ENCODE measurements at regions not wholly inside any gene's neighbourhood (a gene's known extent, or its start where the extent isn't known, plus 50 kb on each side); places are given as distances from the start of the nearest gene placed in this dataset.

DNA sequence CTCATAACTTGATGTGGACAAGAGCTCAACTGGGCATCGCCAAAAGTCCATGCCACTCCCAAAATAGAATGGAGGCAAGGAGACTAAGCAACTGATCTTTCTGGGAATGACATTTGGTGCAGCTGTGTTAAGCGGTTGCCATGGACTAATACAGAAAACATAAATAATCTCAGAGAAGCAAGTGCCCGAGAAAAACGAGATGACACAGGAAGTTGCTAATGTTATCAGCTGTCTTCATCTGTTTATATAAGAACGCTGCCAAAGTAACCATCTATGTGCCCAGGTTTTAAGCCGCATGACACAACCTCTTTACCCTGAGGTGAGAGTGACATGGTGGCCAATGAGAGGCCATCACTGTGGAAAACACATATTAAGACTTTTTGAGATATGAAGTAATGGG is 54.9 kb upstream of the SACS start:
- intact Hi-C loops (cut with micrococcal nuclease): no loop called here

DNA sequence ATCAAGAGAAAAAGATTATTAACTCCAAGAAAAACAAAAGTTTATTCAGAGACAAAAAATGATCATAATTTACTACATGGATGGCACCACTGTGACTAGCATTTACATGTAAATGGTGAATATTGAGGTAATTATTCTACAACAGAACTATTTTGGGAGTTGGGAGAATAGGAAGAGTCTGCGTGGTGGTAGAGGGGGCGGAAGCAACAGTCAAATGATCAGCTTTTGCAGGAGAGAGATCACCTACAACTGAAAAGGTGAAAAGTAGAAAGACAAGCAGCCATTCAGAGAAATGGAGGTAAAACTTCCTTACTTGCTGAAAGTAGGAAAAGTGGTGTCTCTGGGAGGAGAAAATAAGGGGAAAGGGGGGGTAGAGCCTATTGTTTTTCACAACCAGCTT is 62.8 kb upstream of the SACS start:
- intact Hi-C loops (cut with micrococcal nuclease): no loop called here

DNA sequence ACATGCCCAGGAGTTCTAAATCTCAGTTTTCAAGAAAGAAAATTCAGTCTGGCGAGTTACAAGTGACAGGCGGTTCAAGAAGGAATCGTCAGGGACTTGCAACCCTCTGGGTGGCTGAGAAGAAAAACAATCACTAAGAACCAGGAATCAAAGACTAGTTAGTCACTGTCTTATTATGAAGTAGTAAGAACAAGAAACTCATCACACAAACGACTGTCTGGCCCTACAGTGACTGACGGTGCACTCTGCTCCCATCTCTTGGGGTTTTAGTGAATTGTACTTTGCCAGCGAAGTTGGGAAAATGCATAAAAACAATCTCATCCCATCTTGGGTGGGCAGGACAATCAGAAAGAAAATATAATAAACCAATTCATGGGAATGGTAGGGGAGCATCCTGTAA is 63.7 kb upstream of the SACS start:
- intact Hi-C loops (cut with micrococcal nuclease): no loop called here

DNA sequence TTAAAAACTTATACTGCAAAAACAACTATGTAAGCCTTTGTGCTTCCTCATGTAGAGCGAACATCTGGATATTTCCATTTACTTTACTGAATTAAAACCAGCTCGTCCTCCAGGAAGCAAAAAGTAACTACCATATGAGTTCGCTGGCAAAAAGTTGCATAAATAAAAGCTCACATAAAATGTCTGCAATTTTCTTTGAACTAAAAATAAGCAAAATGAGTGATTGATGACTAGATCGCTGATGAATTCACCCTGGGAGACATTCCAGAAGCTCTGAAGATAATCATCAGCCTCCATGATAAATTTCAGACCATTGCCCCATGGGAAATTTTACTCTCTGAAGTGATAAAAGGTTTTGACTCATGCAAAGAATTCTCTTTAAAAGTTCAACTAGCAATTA is 67.3 kb upstream of the SACS start:
- intact Hi-C loops (cut with micrococcal nuclease): no loop called here

GRCh38 chr13:23504180-23504579 is 66.0 kb upstream of the TNFRSF19 start:
- intact Hi-C loops (cut with micrococcal nuclease): no loop called here

DNA sequence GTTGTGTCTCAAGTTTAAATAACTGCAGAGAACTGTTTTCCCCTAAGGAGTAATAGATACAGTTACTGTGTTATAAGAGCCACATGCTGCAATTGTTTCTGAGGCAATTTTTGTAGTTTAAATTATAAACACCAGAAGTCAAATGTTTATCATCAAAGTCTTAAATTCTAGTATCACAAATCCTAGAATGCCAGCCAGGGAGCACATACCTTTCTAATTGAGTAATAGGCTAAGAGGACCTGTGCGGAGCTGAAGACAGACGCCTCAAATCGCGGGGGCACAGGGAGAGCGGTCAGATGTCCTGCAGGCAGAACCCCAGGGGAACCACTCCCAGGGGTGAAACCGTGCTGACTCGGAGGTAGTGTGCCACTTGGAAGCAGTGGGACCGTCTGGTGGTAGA is 65.2 kb upstream of the TNFRSF19 start:
- intact Hi-C loops (cut with micrococcal nuclease): no loop called here

- intact Hi-C loops (cut with micrococcal nuclease): no loop called here
Observed at GRCh38 chr13:23506071-23506806, 64.0 kb upstream of the TNFRSF19 start.

GRCh38 chr13:23506807-23507291 is 63.4 kb upstream of the TNFRSF19 start:
- intact Hi-C loops (cut with micrococcal nuclease): no loop called here

DNA sequence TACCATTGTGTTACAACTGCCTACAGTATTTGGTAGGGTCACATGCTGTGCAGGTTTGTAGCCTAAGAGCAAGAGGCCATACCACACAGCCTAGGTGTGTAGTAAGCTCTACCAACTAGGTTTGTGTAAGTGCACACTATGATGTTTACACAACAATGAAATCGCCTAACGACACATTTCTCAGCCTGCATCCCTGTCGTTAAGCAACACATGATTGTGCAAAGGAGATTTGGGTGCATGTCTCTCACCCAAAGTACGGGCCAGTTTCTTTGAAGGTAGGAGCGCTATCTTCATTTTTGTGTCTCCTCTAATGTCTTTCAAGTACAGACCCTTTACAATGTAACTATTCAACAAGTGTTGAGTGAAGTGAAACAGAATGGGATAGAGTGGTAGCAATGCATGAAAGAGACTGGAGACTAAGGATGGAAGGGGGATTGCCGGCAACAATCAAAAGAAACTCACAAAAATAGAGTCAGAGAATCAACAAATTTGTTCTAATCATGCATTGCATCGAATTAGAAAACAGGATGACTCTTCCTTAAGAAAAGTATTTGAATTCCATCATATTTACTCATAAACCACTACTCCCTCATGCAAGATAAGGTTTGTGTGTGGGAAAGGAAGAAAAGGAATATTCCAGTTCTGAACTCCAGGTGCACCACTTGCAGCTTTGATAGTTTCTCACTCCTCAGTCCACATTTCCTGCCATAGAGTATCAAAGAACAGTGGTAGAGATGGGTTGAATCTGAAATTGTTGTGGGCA is 60.2 kb upstream of the TNFRSF19 start:
- intact Hi-C loops (cut with micrococcal nuclease): no loop called here

DNA sequence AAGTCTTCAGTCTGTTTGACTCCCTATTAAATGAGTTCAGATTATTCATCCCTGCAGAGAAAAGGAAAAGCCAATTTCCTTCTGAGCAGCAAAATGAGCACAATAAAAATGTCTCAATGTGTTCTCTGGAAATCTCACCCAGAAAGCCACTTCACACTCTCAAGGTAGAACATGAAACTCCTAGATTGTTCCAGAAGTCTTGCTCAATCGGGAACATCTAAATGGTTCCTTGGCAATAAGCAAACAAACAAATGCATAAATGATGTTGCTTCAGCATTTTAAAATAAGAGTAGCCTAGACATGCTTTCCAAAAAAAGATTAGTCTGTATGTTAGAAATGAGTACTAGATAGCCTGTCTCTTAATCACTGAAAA is 59.7 kb upstream of the TNFRSF19 start:
- intact Hi-C loops (cut with micrococcal nuclease): no loop called here

DNA sequence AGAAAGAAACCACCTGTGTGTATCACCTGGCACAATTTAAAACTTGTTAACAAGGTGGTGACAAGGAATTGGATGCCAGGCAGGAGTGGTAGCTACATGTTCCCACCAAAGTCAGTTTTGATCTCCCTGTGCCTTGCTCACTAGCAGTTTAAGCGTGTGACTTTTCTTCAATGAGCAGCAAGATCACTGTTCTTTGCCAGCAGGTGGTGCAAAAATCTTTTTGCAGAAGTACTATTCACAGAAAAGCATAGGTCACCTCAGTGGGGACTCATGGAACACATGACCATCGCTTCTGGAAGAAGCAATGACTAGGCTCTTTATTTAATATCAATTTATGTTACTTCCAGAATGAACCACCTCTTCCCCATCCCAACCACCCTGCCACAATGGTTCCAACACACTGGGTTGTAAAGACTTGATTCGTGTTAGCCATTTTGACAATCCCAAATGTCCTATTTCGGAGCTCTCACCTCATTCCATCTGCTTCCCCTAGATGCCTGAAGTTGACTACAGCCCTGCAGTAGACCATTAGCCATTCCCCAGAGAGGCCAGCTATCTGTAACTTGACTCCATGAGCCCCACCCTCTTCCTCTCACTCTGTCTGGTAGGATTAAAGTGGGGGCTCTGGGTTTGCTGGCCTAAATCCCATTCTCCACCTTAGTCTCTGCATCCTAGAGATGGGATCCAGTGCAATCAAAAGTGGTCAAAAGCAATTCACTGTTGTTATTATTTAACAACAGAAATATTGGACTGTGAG is 59.1 kb upstream of the TNFRSF19 start:
- intact Hi-C loops (cut with micrococcal nuclease): loop anchor here (1.0 kb wide), 1 partner anchor 360 kb away; no protein-coding TSS in a partner anchor

GRCh38 chr13:23512762-23513395 is 57.3 kb upstream of the TNFRSF19 start:
- intact Hi-C loops (cut with micrococcal nuclease): no loop called here

GRCh38 chr13:23513455-23513854 is 56.8 kb upstream of the TNFRSF19 start:
- intact Hi-C loops (cut with micrococcal nuclease): no loop called here

- intact Hi-C loops (cut with micrococcal nuclease): no loop called here
Observed at GRCh38 chr13:23514076-23514475, 56.1 kb upstream of the TNFRSF19 start.

DNA sequence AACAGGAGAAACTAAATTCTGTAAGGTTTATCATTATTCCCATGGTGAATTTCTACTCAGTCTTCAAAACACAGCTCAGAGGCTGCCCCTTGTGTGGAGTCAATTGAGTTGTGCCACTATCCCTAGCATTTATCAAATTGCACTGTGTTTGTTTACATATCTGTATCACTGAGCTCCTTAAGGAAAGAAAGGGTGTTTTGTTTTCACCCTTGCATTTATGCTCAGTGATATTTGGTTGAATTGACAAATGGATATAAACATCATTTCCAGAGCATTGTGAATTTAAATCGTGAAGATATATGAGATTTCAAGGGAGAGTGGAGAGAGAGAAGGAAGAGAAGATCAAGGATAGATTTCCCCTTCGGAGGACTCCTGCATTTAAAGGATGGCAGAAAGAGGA is 55.1 kb upstream of the TNFRSF19 start:
- intact Hi-C loops (cut with micrococcal nuclease): no loop called here

DNA sequence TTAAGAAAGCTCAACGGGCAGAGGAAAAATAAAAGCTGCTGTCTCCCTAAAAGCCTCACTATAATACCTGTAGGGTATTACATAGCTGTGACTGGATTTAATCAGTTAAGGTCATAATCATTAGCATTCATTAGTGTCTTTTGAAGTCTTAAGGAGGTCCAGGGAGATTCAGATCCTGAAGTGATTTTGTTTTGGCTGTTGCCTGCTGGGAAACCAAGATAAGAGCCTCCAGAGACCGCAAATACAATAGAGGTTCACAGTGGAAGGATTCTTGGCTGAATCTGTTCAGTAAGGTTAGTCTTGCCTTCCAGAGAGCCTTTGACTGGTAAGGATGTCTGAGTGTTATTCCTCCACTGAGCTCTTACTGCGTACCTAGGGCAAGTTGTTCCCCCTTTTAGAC is 54.0 kb upstream of the TNFRSF19 start:
- intact Hi-C loops (cut with micrococcal nuclease): no loop called here

DNA sequence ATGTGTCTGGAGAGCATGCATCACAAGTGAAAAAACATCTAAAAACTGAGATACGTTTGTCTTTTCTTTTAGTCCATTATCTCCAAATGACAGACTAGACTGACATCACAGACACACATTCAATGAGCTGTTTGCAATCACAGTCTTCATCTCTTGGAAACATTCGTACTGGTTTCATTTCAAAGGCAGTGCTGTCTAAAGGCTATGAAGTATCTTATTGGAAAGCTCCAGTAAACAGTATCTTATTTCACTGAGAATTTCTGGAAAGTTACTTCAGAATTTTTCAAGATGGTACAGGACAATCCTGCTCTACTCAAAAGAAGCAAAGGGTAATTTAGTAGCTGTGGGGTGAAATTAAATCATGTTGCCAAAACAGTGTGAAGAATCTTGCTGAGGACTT is 53.5 kb upstream of the TNFRSF19 start:
- intact Hi-C loops (cut with micrococcal nuclease): no loop called here

DNA sequence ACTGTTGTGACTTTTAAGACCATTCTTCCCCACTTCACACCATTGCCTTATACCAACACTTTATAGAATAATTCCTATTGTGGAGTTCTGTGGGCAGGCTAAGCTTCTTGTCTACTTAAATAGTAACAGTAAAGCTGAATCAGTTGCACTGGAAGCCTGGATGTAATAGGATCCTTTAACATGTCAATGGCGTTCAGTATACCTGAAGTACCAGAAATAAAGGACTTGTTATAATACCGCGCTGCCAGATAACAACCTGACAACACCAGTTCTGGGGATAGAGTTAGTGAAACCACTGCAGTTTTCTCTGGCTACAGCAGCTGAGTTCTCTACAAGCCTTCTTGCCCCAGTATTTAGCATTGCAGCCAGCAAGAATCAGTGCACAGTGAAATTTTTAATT is 52.0 kb upstream of the TNFRSF19 start:
- intact Hi-C loops (cut with micrococcal nuclease): no loop called here

All from T-helper 1 cell treated with Interleukin-12 subunit alpha and Interleukin-12 subunit beta and Interleukin-4 antibody, amounts not matched to agents 30 ng/mL and 1 ng/mL, for 36 hours (primary cell).